ENCODE measurements at regions not wholly inside any gene's neighbourhood (a gene's known extent, or its start where the extent isn't known, plus 50 kb on each side); places are given as distances from the start of the nearest gene placed in this dataset.
A peak's percentile ranks its signal among the peaks of the same experiment; 100 is the strongest.

DNA sequence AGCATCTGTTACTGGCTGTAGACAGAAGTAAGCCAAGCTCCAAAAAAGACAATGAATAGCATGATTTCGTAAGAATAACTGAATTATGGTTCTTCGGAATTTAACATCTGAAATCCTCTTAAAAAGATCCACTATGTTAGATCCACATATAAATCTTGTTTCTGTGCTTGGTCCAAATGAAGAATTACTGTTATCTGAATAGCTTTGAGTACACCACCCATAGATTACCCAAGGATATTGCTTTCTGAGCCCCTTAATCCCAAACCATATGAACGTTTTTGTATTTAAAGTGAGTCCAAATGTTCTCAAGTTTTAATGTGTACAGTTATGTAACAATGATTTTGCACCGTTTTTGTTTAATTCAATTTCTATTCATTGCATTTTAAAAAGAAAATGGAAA is 124.9 kb downstream of the DSC3 start:
- DNase-seq (ENCODE audit: low read depth in 1 of 2, low spot score in 1 of 2) (no peak), FAIRE-seq (no peak), ATAC-seq (no peak)
- CTCF ChIA-PET = no interaction called here
- Histone ChIP-seq H3K4me3 (no peak overlapping the region), H3K4me1 (peaks cover 15% of the 10 kb centered on the region), H3K9me3 (no peaks in the 10 kb centered on the region), H3K4me2 (no peak overlapping the region), H3K27ac (no peak overlapping the region)
- WGBS (ENCODE audit: missing lambda C conversion rate) = 65% methylated on average over 4 of the region's 4 CpGs
- TF ChIP-seq, protein P1, sequence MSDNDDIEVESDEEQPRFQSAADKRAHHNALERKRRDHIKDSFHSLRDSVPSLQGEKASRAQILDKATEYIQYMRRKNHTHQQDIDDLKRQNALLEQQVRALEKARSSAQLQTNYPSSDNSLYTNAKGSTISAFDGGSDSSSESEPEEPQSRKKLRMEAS (IDR thresholded peaks at IDR 0.05) = no peak
- TF ChIP-seq PHF8 (IDR thresholded peaks at IDR 0.05; ENCODE audit: borderline replicate concordance, low read depth) (no peak), FOSB (CRISPR knock-in tag; IDR thresholded peaks at IDR 0.05) (no peak), BHLHE40 (IDR thresholded peaks at IDR 0.05; ENCODE audit: low read depth, low read length) (no peak), CBX8 (IDR thresholded peaks at IDR 0.05) (no peak)
- POLR2A ChIA-PET = no interaction called here

DNA sequence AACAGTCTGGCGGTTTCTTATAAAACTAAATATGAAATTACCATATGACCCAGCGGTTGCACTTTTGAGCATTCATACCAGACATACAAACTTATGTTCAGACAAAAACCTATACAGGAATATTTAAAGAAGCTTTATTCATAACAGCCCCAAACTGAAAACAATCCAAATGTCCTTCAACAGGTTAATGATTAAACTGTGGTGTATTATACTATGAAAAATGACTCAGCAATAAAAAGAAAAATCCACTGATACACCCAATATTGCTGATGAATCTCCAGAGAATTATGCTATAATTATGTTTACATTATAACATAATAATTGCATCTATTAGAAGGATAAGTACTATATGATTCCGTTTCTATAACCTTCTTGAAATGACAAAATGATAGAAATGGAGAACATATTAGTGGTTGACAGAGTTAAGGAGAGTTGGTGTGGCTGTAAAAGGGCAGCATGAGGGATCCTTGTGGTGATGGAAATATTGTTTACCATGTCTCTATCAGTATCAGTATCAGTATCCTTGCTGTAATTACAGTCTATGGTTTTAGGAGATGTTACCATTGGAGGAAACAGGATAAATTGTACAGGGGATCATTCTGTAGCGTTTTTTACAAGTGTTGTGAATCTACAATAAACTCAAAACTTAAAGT is 127.1 kb downstream of the DSC3 start:
- Histone ChIP-seq H3K4me2 (peak overlapping the region; percentile 59), H3K27ac (peak overlapping the region; percentile 63 to 77), H3K4me1 (peaks cover 15% of the 10 kb centered on the region), H3K9me3 (no peaks in the 10 kb centered on the region), H3K4me3 (no peak overlapping the region)
- POLR2A ChIA-PET = no interaction called here
- CTCF ChIA-PET = no interaction called here
- 37% methylated on average over 4 of the region's 4 CpGs for WGBS (ENCODE audit: missing lambda C conversion rate)
- DNase-seq (ENCODE audit: low read depth in 1 of 2, low spot score in 1 of 2) (peak in 1 of 2 experiments; percentile 22), FAIRE-seq (no peak), ATAC-seq (peak in 1 of 2 experiments; percentile 22; a peak in 1 of 6 replicates)
- TF ChIP-seq PHF8 (IDR thresholded peaks at IDR 0.05; ENCODE audit: borderline replicate concordance, low read depth) (no peak), RFX5 (IDR thresholded peaks at IDR 0.05) (no peak), MAFK (IDR thresholded peaks at IDR 0.05; ENCODE audit: partially characterized antibody) (peak; percentile 95), EP300 (IDR thresholded peaks at IDR 0.05) (no peak), NFE2L2 (conservative IDR thresholded peaks at IDR 0.05; ENCODE audit: low read length) (peak; percentile 81), RNF2 (IDR thresholded peaks at IDR 0.05; ENCODE audit: borderline replicate concordance, low read depth) (no peak), ZNF302 (CRISPR knock-in tag; IDR thresholded peaks at IDR 0.05) (no peak), TP53 (CRISPR knock-in tag; IDR thresholded peaks at IDR 0.05) (no peak)
- TF ChIP-seq, protein P2, sequence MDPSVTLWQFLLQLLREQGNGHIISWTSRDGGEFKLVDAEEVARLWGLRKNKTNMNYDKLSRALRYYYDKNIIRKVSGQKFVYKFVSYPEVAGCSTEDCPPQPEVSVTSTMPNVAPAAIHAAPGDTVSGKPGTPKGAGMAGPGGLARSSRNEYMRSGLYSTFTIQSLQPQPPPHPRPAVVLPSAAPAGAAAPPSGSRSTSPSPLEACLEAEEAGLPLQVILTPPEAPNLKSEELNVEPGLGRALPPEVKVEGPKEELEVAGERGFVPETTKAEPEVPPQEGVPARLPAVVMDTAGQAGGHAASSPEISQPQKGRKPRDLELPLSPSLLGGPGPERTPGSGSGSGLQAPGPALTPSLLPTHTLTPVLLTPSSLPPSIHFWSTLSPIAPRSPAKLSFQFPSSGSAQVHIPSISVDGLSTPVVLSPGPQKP (IDR thresholded peaks at IDR 0.05; ENCODE audit: low read depth, low read length) = no peak
- TF ChIP-seq, protein P3, sequence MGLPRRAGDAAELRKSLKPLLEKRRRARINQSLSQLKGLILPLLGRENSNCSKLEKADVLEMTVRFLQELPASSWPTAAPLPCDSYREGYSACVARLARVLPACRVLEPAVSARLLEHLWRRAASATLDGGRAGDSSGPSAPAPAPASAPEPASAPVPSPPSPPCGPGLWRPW (IDR thresholded peaks at IDR 0.05) = no peak

DNA sequence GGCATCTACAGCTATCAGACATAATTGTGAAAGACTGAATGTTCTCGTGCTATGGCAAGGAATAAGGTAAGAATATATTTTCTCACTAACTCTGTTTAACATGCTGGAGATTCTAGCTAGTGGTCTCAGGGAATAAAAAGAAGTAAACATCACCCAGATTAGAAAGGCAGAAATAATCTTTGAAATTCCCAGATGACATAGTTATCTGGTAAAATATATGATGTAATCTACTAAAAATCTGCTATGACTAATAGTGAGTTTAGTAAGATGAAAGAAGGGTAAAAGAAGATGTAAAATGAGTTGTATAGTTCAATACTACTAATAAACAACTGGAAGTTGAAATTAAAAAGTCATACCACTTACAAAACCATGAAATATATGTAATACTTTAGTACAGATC is 134.2 kb downstream of the DSC3 start:
- DNase-seq (ENCODE audit: low read depth in 1 of 2, low spot score in 1 of 2) (no peak), ATAC-seq (no peak), FAIRE-seq (no peak)
- TF ChIP-seq ZC3H11A (IDR thresholded peaks at IDR 0.05) = no peak
- no peak for TF ChIP-seq EP300 (IDR thresholded peaks at IDR 0.05)
- TF ChIP-seq MAFK (IDR thresholded peaks at IDR 0.05; ENCODE audit: partially characterized antibody) = no peak
- TF ChIP-seq HOXA7 (CRISPR knock-in tag; IDR thresholded peaks at IDR 0.05) = no peak
- TF ChIP-seq, protein P4, sequence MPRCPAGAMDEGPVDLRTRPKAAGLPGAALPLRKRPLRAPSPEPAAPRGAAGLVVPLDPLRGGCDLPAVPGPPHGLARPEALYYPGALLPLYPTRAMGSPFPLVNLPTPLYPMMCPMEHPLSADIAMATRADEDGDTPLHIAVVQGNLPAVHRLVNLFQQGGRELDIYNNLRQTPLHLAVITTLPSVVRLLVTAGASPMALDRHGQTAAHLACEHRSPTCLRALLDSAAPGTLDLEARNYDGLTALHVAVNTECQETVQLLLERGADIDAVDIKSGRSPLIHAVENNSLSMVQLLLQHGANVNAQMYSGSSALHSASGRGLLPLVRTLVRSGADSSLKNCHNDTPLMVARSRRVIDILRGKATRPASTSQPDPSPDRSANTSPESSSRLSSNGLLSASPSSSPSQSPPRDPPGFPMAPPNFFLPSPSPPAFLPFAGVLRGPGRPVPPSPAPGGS (IDR thresholded peaks at IDR 0.05) = no peak
- no peak for TF ChIP-seq EHMT2 (IDR thresholded peaks at IDR 0.05; ENCODE audit: low read depth)
- TF ChIP-seq RAD21 (conservative IDR thresholded peaks at IDR 0.05 in 1 of 2, IDR thresholded peaks at IDR 0.05 in 1 of 2) = no peak
- TF ChIP-seq JUN (IDR thresholded peaks at IDR 0.05) = no peak
- TF ChIP-seq RARB (CRISPR knock-in tag; IDR thresholded peaks at IDR 0.05) = no peak
- no peak for TF ChIP-seq FOSL2 (IDR thresholded peaks at IDR 0.05)
- no peak for TF ChIP-seq FOSL2 (CRISPR knock-in tag; IDR thresholded peaks at IDR 0.05)
- TF ChIP-seq ZNF302 (CRISPR knock-in tag; IDR thresholded peaks at IDR 0.05) = no peak
- TF ChIP-seq TP53 (CRISPR knock-in tag; IDR thresholded peaks at IDR 0.05) = no peak
- no peak for TF ChIP-seq CEBPB (IDR thresholded peaks at IDR 0.05)
- no peak for TF ChIP-seq MYC (IDR thresholded peaks at IDR 0.05; ENCODE audit: borderline replicate concordance, low read length)
- TF ChIP-seq HDAC2 (IDR thresholded peaks at IDR 0.05) = no peak
- TF ChIP-seq RCOR1 (IDR thresholded peaks at IDR 0.05; ENCODE audit: low read depth, low read length) = no peak
- H3K4me2 ChIP-seq = no peak overlapping the region
- POLR2A ChIA-PET = no interaction called here
- no peaks in the 10 kb centered on the region for H3K4me1 ChIP-seq
- H3K4me3 ChIP-seq = no peak overlapping the region
- 23% methylated on average over 1 of the region's 1 CpG for WGBS (ENCODE audit: missing lambda C conversion rate)
- no peaks in the 10 kb centered on the region for H3K9me3 ChIP-seq
- no peak overlapping the region for H3K27ac ChIP-seq
- CTCF ChIA-PET = no interaction called here
